Astrocyte of the hippocampus (primary cell): ENCODE measurements at regions not wholly inside any gene's neighbourhood (a gene's known extent, or its start where the extent isn't known, plus 50 kb on each side); places are given as distances from the start of the nearest gene placed in this dataset.

Experiments
- DNase-seq: peaks from one replicate; pipeline ENCODE4 v3.0.0; 2011; ENCODE audit warnings: low read depth, low spot score

DNA sequence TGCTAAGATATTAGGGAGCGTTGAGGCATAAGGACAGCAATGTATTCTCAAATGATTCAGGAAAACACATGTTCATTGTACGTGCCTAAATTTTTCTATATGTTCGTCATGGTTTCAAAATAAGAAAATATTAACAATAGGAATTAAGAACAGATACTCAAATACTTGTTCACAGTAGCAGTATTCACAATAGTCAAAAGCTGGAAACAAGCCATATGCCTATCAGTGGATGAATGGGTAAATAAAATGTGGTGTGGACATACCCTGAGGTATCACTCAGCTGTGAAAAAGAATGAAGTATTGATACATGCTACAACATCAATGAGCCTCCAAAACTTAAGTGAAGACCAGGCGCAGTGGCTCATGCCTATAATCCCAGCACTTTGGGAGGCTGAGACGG is 84.7 kb upstream of the PTER start:
- DNase-seq: no peak

DNA sequence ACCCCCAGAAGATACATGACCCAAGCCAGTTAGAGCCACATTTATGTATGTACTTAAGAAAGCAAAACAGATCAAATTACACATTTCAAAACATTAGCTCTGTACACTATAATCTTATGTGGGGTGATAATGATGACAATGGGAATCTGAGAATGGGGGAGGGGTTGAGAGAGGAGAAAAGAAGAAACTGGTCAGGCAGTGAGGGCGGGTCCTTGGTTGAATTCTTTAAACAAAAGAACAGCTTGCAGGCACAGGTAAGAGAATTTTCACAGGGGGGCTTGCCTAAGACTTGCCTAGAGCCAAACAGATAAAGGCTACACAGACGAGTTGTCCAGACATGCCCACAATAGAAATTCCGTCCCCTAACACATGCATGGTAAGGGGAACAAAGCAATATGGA is 76.8 kb upstream of the PTER start:
- DNase-seq: no peak

DNA sequence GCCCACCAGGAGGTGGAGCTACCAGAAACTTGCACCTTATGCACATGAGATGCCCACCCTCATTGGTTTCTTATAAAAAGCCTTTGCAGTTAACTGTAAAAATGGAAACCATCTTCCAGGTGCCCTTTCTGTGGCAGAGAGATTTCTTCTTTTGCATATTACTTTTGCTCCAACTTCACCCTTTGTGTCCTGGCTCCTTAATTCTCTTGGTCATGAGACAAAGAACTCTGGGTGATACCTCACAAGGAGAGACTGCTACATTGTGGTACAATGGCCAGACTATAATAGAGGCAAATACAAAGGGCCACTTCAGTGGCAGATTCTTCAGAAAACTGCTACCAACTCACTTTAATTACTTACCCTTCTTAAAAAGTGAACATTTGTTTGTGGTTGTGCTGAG is 76.4 kb upstream of the PTER start:
- no peak for DNase-seq

DNA sequence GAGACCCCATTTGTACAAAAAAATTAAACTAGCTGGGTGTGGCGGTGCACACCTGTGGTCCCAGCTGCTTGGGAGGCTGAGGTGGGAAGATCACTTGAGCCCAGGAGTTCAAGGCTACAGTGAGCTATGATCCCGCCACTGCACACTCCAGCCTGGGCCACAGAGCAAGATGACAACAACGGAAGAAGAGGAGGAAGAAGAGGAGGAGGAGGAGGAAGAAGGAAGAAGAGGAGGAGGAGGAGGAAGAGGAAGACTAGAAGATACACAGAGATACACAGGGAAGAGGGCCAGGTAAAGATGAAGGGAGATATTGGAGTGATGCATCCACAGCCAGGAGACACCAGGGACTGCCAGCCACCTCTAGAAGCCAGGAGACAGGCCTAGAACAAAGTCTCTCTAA is 75.7 kb upstream of the PTER start:
- no peak for DNase-seq

DNA sequence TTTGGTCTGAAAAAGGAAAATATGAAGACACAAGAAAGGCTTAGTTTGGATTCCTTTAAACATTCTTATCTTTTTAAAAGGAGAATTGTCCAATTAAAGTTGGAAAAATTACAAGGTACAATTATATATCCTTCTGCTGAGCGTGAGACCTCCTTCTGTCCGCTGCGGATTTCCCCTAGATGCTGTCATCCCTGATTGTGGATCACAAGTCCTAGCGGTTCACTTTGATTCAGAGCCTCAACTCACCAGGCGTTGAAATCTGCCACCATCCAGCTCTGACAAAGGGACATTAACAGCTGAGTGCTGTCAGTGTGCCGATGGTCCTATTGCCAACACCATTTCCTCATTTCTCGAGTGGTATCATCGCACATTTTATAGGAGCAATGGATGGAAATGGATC is 73.1 kb upstream of the PTER start:
- DNase-seq: no peak

DNA sequence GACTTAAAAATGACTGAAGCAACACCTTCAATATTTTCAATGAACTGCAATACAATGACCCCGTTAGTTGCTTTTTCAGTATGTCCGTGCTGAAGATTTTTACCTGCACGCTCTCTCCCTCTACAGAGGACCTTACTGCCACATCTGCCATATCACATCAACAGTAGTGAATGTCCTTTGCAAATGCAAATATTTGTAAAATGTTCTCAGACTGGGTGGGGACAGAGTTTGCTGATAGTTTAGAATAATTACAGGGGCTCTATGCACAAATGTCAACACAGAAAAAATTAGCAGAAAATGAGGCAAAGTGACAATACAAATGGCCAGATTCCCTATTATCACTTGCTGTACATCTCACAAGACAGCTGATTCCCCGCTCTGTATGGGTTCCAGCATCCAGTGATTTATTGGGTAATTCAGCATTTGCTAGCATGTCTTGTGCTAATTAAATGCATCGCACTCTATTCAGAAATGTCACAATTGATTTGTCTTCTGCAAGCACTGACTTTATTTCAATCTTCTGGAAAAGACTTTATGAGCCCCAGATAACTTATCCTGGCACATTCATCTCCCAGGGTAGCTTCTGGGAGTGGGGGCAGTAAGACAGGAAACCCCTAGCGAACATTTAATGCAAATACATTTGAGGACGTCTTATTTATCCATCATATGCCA is 69.1 kb upstream of the PTER start:
- no peak for DNase-seq

DNA sequence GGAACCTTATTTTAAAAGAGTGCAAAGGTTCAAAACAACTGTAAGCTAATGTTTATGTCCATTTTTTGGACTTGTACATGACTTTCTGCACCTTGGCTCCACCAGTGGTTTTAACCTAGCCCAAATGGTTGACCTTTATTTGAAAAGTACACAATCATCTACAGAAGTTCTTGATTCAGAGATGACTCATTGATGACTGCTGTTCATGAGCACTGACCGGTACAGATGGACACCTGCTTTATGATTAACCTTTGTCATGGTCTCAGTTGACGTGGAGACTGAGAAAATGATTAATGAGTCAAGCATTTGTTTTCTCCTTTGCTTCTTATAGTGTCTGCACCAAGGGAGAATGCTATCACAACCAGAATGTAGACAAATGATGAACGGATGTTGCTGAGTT is 55.7 kb upstream of the PTER start:
- no peak for DNase-seq

DNA sequence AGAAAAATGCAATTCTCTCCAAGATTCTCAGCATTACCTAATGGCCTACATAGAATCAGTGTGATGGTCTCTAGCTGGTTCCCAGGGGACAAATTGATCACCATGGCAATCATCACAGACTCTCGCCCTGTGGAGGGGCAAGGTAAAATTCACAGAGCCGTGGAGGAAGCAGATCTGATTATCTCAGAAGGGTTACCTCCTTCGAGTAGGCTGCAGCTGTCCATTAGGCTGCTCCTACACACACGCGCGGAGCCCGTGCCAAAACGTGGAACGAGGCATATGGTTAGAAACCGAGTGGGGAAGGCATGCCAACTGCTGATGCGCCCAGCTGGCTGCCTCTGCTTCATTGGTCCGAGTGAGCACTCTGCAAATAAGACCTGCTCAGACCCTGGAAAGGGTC is 52.8 kb upstream of the PTER start:
- no peak for DNase-seq

DNA sequence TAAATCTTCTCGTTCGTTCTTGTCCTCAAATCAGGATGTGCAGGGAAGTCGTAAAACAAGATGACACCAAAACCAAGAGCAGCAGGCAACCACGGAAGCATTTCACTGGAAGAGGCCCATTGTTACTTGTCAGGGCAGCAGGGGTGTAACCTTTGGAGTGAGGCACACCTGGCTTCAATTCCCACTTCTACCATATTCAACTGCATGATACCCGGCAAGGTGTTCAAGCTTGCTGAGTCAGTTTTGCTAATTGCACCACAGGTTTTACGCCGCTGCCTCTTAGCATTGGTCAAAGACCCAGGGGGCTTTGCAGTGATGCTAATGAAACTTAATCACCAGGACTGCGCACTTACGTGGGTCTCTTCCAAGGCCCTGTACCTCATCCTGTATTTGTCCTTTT is 50.0 kb upstream of the PTER start:
- no peak for DNase-seq
